ENCODE measurements at regions not wholly inside any gene's neighbourhood (a gene's known extent, or its start where the extent isn't known, plus 50 kb on each side); places are given as distances from the start of the nearest gene placed in this dataset.

- no peak for DNase-seq (ENCODE audit: extremely low read depth in 1 of 4, low spot score in 3 of 4)
- ATAC-seq, result no peak
- intact Hi-C loops (cut with micrococcal nuclease) (no loop called here), in situ Hi-C loops (cut with MboI) (no loop called here)
- H3K9me3 ChIP-seq (replicated peaks; ENCODE audit: control insufficient read depth, insufficient read depth, low read depth, low read length), result no peaks in the 10 kb centered on the region; the same call in 1 of the 2 replicates
- no peaks in the 10 kb centered on the region for H3K27me3 ChIP-seq (ENCODE audit: control insufficient read depth in 2 of 2, insufficient read depth in 2 of 2, low read length in 2 of 2)
- 0% methylated on average over 3 of the region's 3 CpGs for WGBS (ENCODE audit: insufficient coverage, low coverage, missing lambda C conversion rate)
- no peak overlapping the region for H3K9ac ChIP-seq (ENCODE audit: insufficient read depth in 1 of 2, low read depth in 2 of 2, low read length in 2 of 2)
- no peak overlapping the region for H3K27ac ChIP-seq (ENCODE audit: extremely low read depth, low read depth, low read length)
- no peak overlapping the region for H2AFZ ChIP-seq (ENCODE audit: low read depth, low read length)
- ChIA-PET CTCF (ENCODE audit: low intra/inter-chr PET ratio) (no interaction called here), POLR2A (no interaction called here)
- no peaks in the 10 kb centered on the region for H3K79me2 ChIP-seq (ENCODE audit: control insufficient read depth, insufficient read depth, low read length)
- FAIRE-seq, result no peak
- no peaks in the 10 kb centered on the region for H3K9me1 ChIP-seq (ENCODE audit: control insufficient read depth, insufficient read depth, low read length)
- no peak overlapping the region for H3K4me2 ChIP-seq (ENCODE audit: insufficient read depth, low read length)
- no peaks in the 10 kb centered on the region for H3K4me1 ChIP-seq (replicated peaks in 1 of 2; ENCODE audit: control insufficient read depth in 2 of 2, insufficient read depth in 2 of 2, low read length in 2 of 2)
- BruUV-seq (replicated peaks), result no TSS peak
- H4K20me1 ChIP-seq (replicated peaks; ENCODE audit: control insufficient read depth, insufficient read depth, low read length), result no peaks in the 10 kb centered on the region
- no peak overlapping the region for H3K4me3 ChIP-seq
- H3K36me3 ChIP-seq (ENCODE audit: control insufficient read depth, insufficient read depth, low read length), result no peaks in the 10 kb centered on the region
- TF ChIP-seq ZNF274 (IDR thresholded peaks at IDR 0.05; ENCODE audit: borderline replicate concordance, low read depth, low read length), result no peak
- TF ChIP-seq ZNF764 (CRISPR knock-in tag; IDR thresholded peaks at IDR 0.05; ENCODE audit: low read depth), result no peak
- no peak for TF ChIP-seq CHAMP1 (IDR thresholded peaks at IDR 0.05)
- no peak for TF ChIP-seq FOXA3 (CRISPR knock-in tag; conservative IDR thresholded peaks at IDR 0.05 in 1 of 2, IDR thresholded peaks at IDR 0.05 in 1 of 2)
- no peak for TF ChIP-seq THAP7 (CRISPR knock-in tag; IDR thresholded peaks at IDR 0.05)
- no peak for TF ChIP-seq HMGN3 (IDR thresholded peaks at IDR 0.05; ENCODE audit: borderline replicate concordance, extremely low read depth, insufficient read length, low read depth, low read length)
- TF ChIP-seq SMAD3 (CRISPR knock-in tag; conservative IDR thresholded peaks at IDR 0.05), result no peak
- no peak for TF ChIP-seq PREB (CRISPR knock-in tag; IDR thresholded peaks at IDR 0.05)
- no peak for TF ChIP-seq ZHX1 (conservative IDR thresholded peaks at IDR 0.05; ENCODE audit: low read length)
- TF ChIP-seq NONO (IDR thresholded peaks at IDR 0.05; ENCODE audit: low read depth in 2 of 2, low read length in 1 of 2), result no peak
Observed at GRCh38 chr12:82625523-82625922, 61.2 kb upstream of the TMTC2 start.

All from K562 (cell line).